Eye (tissue), 1 donor: ENCODE measurements at regions not wholly inside any gene's neighbourhood (a gene's known extent, or its start where the extent isn't known, plus 50 kb on each side); places are given as distances from the start of the nearest gene placed in this dataset.
A peak's percentile ranks its signal among the peaks of the same experiment; 100 is the strongest.

Experiments
- DNase-seq: peaks from one replicate; pipeline ENCODE4 v3.0.0-alpha.2; 2015

DNA sequence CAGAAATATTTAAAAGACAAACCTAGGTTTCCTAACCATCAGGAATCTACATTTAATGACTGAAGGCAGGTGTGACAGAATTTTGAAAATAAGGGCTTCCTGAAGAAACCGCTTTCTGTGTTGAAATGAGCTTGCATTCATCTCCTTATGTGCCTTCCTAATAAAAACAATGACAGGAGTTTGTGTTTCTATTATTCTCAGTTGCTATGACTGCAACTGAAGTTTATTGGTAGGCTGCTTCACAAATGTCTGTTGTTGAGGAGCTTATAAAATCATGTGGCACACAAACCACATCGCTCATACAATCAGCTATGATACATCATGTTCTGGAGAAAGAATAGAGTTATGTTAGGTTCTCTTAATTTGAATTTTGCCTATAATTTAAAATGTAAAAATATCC, 362.7 kb upstream of the SLC8A1 start:
- DNase-seq = no peak

DNA sequence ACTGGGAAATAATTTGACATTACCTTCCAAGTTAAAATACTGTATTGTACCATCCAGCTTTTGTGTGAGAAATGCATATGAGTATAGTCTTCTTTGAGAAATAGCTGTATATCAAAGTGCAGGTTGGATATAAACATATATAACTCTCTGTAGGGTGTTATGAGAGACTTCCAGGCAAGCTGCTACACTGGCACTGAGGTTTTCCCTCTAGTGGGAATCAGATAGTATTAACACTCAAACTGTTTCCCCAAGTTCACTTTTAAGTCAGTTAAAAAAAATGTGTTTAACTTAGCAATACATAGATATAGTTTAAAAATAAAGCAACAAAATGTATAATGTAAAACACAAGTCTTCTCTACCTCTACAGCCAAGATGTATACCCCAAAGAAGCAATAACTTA, 368.4 kb upstream of the SLC8A1 start:
- DNase-seq = no peak

DNA sequence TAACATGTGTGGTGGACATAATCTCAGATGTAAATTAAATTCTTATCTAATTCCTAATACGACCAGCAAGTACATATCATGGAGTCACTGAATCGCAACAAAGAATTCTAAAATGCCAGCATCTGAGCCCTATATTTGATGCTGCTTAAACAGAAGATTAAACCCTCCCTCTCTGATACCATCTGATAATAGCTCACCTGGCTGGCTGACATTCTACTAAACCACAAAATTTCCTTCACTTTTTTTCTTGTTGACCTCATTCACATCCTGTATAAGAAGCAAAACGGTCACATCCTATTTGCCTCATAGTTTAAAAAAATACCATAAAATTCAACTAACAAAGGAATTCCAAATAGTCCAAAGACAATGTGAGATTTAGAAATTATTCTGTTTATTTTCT, 371.6 kb upstream of the SLC8A1 start:
- no peak for DNase-seq

DNA sequence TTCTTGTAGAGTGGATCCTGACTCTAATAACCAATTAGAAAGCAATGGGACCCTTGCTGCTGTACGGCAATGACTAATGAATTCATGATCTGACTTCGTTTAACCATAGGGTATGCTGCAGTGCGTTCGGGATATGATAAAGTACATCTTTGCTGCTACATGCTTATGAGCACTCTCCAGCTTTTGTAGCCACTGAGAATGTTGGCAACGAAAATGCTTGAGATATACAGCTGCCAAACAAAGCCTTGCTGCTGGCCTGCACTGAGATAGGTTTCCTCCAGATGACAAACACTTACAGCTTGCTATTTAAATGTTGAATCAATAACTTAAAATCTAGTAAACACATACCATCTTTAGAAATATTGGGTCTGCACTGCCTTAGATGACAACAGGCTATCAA, 372.4 kb upstream of the SLC8A1 start:
- no peak for DNase-seq

DNA sequence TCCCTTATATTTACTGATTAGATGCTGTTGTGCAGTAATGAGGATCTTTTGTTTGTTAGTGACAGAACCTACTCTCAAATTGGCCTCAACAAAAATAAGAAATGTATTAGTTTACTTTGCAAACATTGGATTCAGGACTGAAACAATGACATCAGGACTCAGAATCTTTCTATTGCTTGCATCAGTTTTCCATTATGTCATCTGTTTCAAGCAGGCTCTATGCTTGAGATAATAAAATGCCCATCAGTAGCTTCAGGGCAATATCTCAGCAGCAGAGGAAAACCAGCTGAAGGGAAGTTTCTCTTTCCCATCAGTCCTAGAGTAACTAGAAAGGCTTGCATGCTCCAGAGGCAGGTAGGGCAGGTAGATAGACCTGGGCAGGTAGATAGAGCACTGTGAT, 375.5 kb upstream of the SLC8A1 start:
- no peak for DNase-seq

DNA sequence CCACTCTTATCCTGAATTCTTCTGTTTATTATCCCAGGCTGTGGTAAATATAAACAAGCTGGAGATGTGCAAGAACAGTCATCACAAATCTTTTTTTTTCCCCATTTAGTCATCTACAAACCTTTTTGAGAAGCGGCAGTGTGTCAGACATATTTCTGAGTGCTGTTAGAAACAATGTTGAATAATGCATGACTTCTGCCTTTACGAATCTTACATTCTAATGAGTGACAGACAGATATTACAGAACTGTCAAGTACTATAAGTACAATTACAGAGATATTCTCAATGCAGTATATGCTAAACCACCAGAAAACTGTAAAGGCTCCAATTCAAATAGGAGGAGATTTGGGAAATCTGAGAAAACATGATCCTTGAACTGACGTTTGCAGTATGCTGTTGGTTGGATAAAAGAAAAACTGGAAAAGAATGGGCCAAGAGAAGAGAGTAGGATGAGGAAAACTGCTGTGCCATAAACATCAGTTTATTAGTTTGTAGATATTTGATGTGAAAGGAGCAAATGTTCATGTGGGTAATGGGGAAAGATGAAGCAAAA, 379.5 kb upstream of the SLC8A1 start:
- DNase-seq = peak; percentile 28

DNA sequence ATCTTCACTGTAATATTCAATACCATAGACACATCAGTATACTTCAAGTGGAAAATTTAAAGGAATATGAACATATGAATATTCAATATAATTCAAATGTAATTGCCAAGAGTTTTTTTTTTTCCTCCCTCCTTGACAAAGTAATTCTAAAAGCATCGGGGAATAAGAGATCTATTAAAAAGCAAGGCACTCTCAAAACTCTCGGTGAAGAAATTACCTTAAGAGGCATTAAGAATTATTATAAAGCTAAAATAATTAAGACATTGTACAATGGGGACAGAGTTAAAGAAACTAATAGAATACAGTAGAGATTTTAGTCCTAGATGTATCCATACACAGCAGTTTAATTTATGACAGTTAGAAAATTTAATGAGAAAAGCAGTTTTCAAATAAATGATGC, 390.0 kb upstream of the SLC8A1 start:
- no peak for DNase-seq

DNA sequence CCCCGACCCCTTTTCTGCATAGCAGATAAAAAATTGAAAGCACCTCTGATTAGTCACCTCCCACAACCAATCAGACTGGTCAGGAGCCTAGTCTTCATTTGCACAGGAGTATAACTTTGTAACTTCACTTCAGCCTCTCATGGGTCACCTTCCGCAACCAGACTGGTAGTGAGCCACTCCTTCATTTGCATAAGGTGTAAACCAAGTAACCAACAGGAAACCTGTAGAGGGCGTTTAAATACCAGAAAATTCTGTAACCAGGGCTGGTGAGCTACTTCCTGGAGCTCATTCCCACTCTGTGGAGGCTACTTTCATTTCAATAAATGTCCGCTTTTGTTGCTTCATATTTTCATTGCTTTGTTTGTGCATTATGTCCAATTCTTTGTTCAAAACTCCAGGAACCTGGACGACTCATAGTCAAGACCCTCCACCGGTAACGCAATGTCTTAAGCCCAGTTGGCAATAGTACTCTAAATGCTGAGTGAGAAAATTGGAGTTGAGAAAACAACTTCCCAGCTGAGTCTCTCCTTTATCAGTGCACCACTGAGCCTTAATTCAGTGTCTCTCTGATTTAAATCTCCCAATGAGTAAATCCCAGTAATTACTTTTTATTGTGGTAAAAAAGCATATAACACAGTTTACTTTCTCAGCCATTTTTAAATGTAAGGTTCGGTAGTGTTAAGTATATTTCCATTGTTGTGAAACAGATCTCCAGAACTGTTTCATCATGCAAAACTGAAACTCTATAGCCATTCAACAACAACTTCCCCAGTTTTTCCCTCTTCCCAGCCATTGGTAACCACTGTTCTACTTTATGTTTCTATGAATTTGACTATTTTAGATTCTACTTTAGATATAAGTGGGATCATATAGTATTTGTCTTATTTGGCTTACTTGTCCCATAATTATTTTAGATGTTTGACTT, 392.7 kb upstream of the SLC8A1 start:
- no peak for DNase-seq

DNA sequence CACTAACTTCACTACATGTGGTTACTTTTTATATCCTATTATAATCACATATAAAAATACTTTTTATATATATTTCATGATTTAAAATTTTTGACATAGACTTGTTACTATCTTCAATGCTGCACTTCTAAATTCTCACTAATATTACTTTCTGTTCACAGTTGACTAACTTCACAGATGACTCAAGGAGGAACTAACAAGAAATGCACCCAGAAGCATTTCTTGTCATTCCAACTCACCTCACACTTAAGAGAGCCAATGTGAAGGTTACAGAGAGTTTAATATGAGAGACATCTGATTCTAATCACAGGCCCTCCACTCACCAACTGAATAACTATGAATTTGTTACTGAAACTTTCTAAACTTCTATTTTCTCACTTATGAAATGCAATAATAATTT, 399.8 kb upstream of the SLC8A1 start:
- DNase-seq = no peak

DNA sequence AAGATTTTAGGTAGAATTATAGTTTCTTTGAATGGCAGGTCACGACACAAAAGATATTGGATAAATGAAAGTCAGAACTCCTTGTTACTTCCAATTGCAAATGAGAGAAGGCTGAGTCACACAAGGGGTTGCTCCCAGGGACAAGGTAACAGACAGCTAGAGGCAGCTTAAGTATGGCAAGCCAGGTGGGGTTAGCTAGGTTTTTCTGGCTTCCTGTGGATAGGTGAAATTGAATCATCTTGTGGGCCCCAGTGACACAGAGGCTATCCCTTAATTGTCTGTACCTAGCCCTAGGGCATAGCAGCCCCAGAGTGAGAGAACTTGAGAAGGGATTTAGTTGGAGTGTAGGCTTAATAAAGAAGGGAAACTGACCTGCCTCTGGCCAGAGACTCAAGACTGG, 407.7 kb upstream of the SLC8A1 start:
- no peak for DNase-seq

DNA sequence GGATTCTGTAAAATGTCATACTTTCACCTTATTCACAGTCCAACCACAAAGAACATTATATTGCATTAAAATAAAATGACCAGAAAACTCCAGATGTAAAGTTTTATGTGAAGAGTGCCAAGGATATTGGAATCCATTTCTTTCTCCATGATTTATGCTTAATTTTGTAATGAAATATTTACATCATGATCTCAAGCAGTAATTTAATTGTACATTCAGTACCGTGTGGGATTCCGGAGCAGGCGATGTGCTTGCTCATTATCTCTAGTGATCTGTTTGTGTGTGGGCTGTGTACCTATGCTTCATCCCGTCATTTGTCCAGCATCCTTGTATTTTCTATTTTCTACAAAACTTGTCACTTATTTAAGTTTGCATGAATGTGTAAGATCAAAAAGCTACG, 415.9 kb upstream of the SLC8A1 start:
- no peak for DNase-seq

DNA sequence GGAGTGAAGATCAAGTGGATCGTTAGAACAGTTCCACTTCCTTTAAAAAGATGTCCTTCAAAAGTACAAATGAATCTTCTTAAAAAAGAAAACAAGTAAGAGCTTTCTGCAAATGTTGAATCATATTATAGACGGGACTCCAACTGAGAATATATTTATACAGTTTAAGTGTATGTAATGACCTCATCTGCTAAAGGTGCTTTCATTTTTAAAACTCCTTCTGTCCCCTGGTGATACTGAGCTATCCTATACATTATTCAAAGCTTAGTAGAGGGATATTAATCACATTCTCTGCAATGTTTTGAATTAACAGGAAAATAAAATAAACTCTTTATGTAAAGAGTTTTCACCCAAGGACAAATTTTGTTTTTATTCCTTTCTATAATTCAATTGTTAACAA, 420.7 kb upstream of the SLC8A1 start:
- DNase-seq = no peak

DNA sequence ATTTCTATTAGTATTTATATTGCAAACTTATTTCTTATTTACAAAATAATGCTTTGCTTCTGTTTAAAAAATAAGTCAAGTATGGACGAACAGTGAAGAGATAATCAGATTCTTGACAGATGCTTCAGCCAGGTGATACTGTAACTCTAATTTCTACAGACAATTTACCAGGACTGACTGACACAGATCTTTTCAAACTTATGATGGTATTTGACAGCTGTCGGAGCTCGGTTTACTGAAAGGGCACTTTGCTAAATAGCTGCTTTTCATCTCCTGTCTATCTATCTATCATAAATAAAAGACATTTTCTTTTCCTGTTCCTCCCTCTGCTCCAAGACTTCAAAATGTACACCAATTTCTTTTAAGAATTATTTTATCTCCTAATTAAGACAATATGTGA, 422.5 kb upstream of the SLC8A1 start:
- no peak for DNase-seq

DNA sequence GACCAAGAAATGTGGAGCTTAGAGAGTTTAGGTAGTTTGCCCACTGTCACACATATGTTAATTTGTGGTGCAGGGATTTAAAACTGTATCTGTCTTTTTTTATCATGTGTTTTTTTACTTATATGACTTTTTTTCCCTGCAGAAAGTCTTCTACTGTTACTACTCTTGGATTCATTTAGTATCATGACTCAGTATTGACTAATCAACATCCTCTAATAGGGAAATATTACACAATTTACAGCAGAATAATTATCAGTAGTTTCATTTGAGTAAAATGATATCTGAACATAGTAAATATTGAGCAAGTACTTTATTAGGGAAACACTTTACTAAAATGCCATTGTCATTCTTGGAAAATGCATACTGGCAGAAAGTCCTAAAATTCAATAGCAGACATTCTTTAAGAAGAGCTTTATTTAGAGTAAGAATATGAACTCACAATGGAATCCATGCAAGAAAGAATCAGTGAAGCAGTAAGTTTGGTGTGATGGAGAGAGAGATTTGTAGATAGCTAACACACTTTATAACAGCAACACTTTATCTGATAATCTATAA, 425.9 kb upstream of the SLC8A1 start:
- DNase-seq = no peak

DNA sequence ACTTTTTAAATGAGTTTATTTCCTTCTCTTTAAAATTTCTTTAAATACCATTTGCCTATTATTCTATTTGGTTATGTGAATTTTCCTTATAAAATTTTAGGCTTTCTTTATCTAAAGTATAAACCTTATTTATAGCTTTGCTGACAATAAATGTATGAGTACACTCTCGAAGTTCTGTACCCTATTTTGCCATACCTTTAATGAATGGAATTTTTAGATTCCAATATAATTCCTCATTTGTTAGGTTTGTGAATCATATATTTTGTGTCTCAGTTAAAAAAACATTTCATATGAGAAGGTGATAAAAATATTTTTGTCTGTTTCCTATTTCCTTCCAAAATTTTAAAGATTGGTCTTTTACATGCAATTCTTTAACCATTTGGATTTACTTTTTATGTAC, 427.4 kb upstream of the SLC8A1 start:
- no peak for DNase-seq

DNA sequence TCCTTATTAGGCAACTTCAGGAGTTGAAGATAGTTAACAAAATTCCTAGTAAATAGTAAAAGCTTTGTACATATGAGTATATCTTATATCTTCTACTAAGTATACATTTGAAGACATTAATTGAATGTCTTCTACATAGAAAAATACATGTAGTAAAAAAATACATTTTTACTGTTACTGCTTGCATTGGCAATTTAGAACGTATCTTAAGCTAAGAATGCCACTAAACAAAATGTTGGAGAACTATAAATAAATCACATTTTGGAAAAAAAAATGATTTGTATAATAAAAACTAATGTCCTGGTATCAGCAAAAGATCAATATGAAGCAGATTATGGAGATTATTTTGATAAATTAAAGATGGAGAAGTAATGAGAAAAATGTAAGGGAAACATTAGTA, 434.2 kb upstream of the SLC8A1 start:
- DNase-seq = no peak

DNA sequence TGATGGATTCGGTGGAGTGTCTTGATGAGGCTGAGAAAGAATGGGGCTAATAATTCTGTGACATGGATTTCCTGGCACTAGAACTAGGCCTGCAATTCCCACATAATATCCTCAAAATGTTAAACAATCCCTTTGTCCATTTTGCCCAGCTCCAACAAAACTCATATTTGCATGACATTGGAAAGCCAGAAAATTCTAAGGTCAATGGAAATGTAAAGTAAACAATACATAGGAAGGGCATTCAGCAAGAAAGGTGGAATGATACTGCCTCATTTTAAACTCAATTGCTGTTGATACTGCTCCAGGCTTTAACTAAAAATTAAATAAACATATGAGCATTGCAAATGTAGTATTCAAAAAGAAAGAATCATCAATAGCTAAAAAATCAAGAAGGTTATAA, 434.8 kb upstream of the SLC8A1 start:
- DNase-seq = no peak

DNA sequence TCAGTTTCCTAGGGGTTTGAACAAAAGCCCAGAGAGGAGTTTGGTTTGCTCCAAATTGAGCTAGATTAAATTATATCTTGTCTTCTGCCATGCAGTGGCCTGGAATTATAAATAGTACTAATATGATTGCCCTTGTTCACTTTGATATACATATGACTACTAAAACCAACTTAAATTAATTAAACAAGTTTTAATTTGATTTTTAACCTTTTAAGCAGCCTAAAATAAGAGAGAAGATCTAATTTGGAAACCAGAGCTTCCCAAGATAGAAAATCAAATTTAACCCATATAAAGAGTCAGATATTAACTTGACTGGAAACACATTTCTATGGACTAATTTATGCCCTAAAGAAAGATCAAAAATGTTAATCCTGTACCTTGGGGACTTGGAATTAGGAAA, 444.5 kb upstream of the SLC8A1 start:
- no peak for DNase-seq

DNA sequence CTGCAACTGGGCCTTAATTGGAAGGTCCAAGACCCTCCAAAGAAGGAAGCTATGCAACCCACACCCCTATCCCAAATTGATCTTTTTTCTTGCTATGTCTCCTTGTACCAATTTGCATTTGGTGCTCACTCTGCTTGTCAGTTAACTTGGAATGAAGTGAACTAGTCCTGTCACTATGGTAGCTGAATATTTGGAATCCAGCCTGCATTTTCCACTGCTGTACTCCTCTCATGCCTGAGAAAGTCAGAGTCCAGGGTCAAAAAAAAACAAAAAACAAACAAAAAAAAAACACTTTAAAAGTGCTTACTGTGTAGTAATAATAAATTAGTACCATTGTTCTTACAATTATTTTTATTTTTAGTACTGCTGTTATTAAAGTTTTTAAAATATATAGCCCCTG, 462.8 kb upstream of the SLC8A1 start:
- DNase-seq = peak; percentile 24

DNA sequence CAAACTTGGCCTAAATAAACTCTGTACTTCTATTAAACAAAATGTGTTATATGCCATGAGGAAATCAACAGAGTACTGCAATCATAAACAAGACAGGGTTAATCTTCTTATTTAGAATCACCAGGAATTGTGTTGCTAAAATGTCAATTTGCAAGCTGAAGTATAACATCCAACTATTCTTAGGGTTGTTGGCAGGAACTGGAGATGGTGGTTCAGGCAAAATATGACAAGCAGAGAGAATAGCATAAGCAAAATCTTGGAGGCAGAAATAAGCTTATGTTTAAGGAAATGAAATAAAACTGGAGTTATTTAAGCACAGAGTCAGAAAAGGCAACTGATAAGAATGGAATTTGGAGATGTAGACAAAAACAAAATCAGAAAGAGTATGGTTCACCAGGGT, 463.8 kb upstream of the SLC8A1 start:
- DNase-seq = peak; percentile 10

DNA sequence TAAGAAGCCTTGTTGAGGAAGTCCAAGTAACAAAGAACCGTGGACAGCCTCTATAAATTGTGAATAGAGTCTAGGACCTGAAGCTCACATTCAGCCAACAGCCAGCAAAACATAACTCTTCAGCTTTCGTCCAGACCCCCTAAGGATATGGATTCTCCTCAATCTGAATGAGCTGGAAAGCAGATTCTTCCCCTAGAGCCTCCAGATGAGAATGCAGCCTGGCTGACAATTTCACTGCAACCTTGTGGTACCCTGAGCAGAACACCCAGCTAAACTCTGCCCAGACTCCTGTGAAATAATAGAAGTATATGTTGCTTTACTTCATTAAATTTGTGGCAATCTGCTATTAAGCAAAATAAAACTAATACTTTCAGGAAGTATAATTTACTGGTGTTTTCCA, 483.5 kb upstream of the SLC8A1 start:
- no peak for DNase-seq

DNA sequence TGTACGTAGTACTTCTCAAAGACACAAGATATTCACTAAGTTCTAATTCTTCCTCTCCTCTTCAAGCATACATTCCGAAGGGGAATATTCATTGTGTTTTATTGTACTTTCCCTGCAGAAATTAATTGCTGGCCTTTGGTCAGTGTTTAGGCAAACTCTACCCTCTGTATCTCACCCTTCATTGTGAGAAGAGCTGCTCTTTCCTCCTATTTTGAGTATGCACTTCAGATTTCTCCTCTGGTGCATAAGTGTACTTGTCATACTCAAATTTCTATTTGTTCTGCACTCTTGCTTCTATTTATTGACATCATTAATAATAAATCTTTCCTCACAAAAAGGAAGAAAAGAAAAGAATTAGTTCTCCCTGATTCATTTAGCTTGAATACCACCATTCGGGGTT, 485.4 kb upstream of the SLC8A1 start:
- no peak for DNase-seq

DNA sequence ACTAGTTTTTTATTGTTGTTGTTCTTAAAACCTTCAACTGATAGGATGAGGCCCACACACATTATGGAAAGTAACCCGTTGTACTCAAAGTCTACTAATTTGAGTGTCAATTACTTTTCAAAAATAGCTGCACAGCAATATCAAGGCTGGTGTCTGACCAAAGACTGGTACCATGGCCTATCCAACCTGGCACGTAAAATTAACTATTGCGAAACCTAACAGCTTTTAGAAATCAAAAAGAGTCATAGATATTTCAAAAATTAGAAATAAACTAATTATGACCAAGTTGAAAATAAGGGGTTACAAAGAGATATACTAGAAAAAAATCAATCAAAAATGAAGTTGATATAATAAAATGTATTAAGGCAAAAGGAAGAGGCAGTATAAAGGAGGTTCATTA, 501.5 kb upstream of the SLC8A1 start:
- no peak for DNase-seq

DNA sequence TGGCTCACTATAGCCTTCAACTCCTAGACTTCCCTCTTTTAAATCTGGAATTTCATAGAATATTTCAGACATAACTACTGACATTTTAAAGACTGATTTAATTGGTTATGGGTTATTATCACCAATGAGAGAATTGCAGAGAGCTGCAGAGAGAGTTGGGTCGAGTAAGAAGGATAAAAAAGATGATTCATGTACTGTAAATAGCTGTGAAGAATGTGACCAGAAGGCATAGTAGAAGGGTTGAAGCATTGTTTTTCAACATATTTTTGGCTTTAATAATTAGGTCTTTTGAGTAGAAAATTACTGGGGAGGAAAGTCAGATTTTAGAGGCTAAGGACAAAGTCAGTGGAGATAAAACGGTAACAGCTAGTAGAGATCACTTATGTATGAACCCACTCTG, 503.2 kb upstream of the SLC8A1 start:
- DNase-seq = no peak

DNA sequence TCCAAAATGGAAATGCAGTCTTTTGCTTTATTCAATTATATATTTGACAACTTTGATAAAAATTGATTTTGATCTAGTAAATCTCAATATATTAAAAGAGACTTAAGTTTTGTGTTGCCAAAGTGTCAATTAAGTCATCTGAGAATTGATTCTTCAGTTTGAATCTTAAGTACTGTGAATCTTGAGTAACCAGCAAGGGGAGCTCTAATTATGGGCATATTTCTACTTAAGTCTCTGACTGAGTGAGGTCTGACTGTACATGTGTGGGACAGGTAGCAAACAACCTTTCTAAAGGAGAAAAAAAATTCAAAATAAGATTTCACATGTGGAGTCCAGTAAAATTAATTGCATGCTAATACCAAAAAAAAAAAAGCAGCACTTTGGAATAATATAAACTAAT, 503.7 kb upstream of the SLC8A1 start:
- DNase-seq = no peak
